Neuronal stem cell (in vitro differentiated cells): ENCODE measurements at regions not wholly inside any gene's neighbourhood (a gene's known extent, or its start where the extent isn't known, plus 50 kb on each side); places are given as distances from the start of the nearest gene placed in this dataset.

Source experiments
- DNase-seq: peaks from one replicate; pipeline ENCODE4 v3.0.0-alpha.2; 2013; ENCODE audit warnings: low spot score
- H2AFZ ChIP-seq: one replicate; pipeline ENCODE4 v1.6.1; 2013; ENCODE audit warnings: mild to moderate bottlenecking, low read length, inconsistent platforms
- H2AK5ac ChIP-seq: 2 replicates; pipeline ENCODE4 v1.6.1; 2013; ENCODE audit warnings: low read depth, mild to moderate bottlenecking, inconsistent platforms, low read length, moderate library complexity, mixed read lengths
- H2BK120ac ChIP-seq: 2 replicates; pipeline ENCODE4 v1.6.1; 2013; ENCODE audit warnings: low read depth, mild to moderate bottlenecking, inconsistent platforms, low read length, moderate library complexity, mixed read lengths
- H2BK12ac ChIP-seq: one replicate; pipeline ENCODE4 v1.6.1; 2013; ENCODE audit warnings: low read length, inconsistent platforms
- H2BK15ac ChIP-seq: 2 replicates; pipeline ENCODE4 v1.6.1; 2013; ENCODE audit warnings: mild to moderate bottlenecking, low read length, inconsistent platforms, mixed read lengths
- H2BK5ac ChIP-seq: one replicate; pipeline ENCODE4 v1.6.1; 2013; ENCODE audit warnings: inconsistent platforms, mild to moderate bottlenecking, low read length, moderate library complexity
- H3K14ac ChIP-seq: one replicate; pipeline ENCODE4 v1.6.1; 2013; ENCODE audit warnings: low read length, inconsistent platforms
- H3K18ac ChIP-seq: 2 replicates; pipeline ENCODE4 v1.6.1; 2013; ENCODE audit warnings: low read length, inconsistent platforms
- H3K23ac ChIP-seq: 2 replicates; pipeline ENCODE4 v1.6.1; 2013; ENCODE audit warnings: low read depth, mild to moderate bottlenecking, mixed read lengths, low read length, inconsistent platforms; ENCODE audit not compliant: poor library complexity
- H3K27ac ChIP-seq: replicated peaks from 3 replicates; pipeline ENCODE4 v1.5.1; 2013; ENCODE audit warnings: low read length, inconsistent platforms
- H3K27me3 ChIP-seq, 3 experiments: 2 replicates each; pipeline ENCODE4 v1.6.1; 2013; ENCODE audit warnings: low read length in 3 of 3, mild to moderate bottlenecking in 2 of 3, inconsistent platforms in 1 of 3, low read depth in 1 of 3, mixed read lengths in 1 of 3, moderate library complexity in 1 of 3; ENCODE audit not compliant: control insufficient read depth in 3 of 3, insufficient read depth in 3 of 3
- H3K36me3 ChIP-seq, 2 donors: replicated peaks in 1 of 2; 2 replicates each; pipeline ENCODE4 v1.6.1; 2013; ENCODE audit warnings: low read length in 2 of 2; ENCODE audit not compliant: control insufficient read depth in 2 of 2, insufficient read depth in 2 of 2
- H3K4ac ChIP-seq: 2 replicates; pipeline ENCODE4 v1.6.1; 2013; ENCODE audit warnings: inconsistent platforms, mild to moderate bottlenecking, low read length, moderate library complexity
- H3K4me1 ChIP-seq, 2 donors: 1 replicate in 1 of 2; 2 replicates in 1 of 2; pipeline ENCODE4 v1.6.1; 2013; ENCODE audit warnings: low read length in 2 of 2, low read depth in 1 of 2; ENCODE audit not compliant: control insufficient read depth in 2 of 2, insufficient read depth in 1 of 2
- H3K4me2 ChIP-seq: one replicate; pipeline ENCODE4 v1.6.1; 2013; ENCODE audit warnings: mild to moderate bottlenecking, low read length, inconsistent platforms; ENCODE audit not compliant: insufficient read depth, poor library complexity, severe bottlenecking
- H3K4me3 ChIP-seq, 2 donors: 2 replicates each; pipeline ENCODE4 v1.5.1; 2013; ENCODE audit warnings: low read length in 2 of 2, mild to moderate bottlenecking in 2 of 2, inconsistent platforms in 1 of 2, moderate library complexity in 1 of 2
- H3K79me1 ChIP-seq: one replicate; pipeline ENCODE4 v1.6.1; 2013; ENCODE audit warnings: low read depth, mild to moderate bottlenecking, inconsistent platforms, low read length, moderate library complexity
- H3K9ac ChIP-seq: one replicate; pipeline ENCODE4 v1.6.1; 2013; ENCODE audit warnings: mild to moderate bottlenecking, low read depth, low read length, inconsistent platforms; ENCODE audit not compliant: poor library complexity
- H3K9me3 ChIP-seq, 2 donors: replicated peaks in 1 of 2; 2 replicates each; pipeline versions ENCODE3 to v1.6.1; 2013; ENCODE audit warnings: low read length in 2 of 2, mild to moderate bottlenecking in 2 of 2, inconsistent platforms in 1 of 2, low read depth in 1 of 2, mixed read lengths in 1 of 2, moderate library complexity in 1 of 2; ENCODE audit not compliant: control insufficient read depth in 2 of 2, insufficient read depth in 1 of 2
- H4K8ac ChIP-seq: one replicate; pipeline ENCODE4 v1.6.1; 2013; ENCODE audit warnings: low read depth, mild to moderate bottlenecking, inconsistent platforms, low read length, moderate library complexity
- H4K91ac ChIP-seq: one replicate; pipeline ENCODE4 v1.6.1; 2013; ENCODE audit warnings: low read length, low read depth, mild to moderate bottlenecking, inconsistent platforms; ENCODE audit not compliant: poor library complexity
- WGBS, 2 donors: extraction: QIAGEN DNeasy Blood & Tissue Kit; methylation state at CpG; one replicate each; pipeline ENCODE4 v1.1.7; 2013; ENCODE audit warnings: missing lambda C conversion rate in 2 of 2, mixed read lengths in 1 of 2; ENCODE audit not compliant: insufficient read length in 2 of 2, insufficient replicate concordance in 1 of 2; ENCODE audit errors: extremely low coverage in 2 of 2; 5-methylcytosine and 5-hydroxymethylcytosine counted together

DNA sequence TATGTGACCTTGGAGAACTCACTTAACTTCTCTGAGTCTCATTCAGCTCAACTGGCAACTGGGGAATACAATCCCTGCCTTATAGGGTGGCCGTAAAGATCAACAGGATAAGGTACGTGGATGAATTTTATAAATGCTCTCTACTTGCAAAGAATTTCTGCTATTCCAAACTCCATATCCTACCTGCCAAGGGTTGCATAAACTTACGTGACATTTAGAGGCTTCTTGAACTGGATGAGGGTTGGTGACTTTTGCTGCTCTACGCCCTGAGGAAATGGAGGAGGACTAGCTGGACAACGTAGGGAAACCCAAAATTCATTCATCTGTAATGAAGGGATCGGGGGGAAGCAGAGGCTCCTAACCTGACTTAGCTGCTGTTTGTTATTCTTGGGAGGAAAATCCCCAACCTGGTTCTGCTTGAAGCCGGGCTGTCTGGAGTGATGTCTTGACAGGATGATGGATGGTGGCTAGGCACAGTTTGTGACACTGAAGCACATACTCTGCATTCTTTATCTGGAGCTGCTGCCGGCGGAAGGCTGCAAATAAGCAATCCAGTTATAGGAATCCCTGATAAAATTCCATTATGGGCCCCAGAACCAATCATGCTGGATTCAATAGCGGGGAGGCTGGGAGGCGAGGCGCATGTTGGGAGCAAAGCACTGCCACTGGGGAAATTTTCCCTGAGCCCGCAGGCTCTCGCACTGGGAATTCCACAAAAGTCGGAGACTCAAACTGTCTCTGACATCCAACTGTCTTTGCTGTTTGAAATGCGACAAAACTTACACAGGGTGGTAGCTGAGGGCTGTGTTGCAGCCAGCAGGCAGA is 94.7 kb upstream of the SDK2 start:
- Histone ChIP-seq H2AK5ac (no peak overlapping the region), H3K36me3 (no peaks in the 10 kb centered on the region), H2AFZ (no peak overlapping the region), H2BK12ac (no peak overlapping the region), H3K23ac (no peak overlapping the region), H2BK5ac (no peak overlapping the region), H3K27me3 (peaks cover 0 to 46% (median 0%) of the 10 kb centered on the region in 3 experiments), H3K4me2 (no peak overlapping the region), H4K8ac (no peak overlapping the region), H3K18ac (no peak overlapping the region), H3K27ac (no peak overlapping the region), H3K14ac (no peak overlapping the region), H2BK120ac (no peak overlapping the region), H3K4me1 (peaks cover 0 to 6% of the 10 kb centered on the region in 2 donors), H3K79me1 (no peaks in the 10 kb centered on the region), H3K4ac (no peak overlapping the region), H3K9ac (no peak overlapping the region), H4K91ac (no peak overlapping the region), H2BK15ac (no peak overlapping the region), H3K4me3 (no peak overlapping the region), H3K9me3 (peaks cover 0 to 2% of the 10 kb centered on the region in 2 donors)
- DNase-seq: no peak
- WGBS, 2 donors: no CpG with 5 or more reads among the region's 16 CpGs

GRCh38 chr17:73740370-73740769 is 96.1 kb upstream of the SDK2 start:
- Histone ChIP-seq H2BK120ac (no peak overlapping the region), H2AK5ac (no peak overlapping the region), H3K4me2 (no peak overlapping the region), H2BK5ac (no peak overlapping the region), H2AFZ (no peak overlapping the region), H2BK12ac (no peak overlapping the region), H3K27ac (no peak overlapping the region), H3K27me3 (peaks cover 0 to 54% (median 0%) of the 10 kb centered on the region in 3 experiments), H3K4ac (no peak overlapping the region), H4K91ac (no peak overlapping the region), H2BK15ac (peak overlapping the region; percentile 45), H3K4me1 (peaks cover 0 to 6% of the 10 kb centered on the region in 2 donors), H3K79me1 (no peaks in the 10 kb centered on the region), H3K4me3 (no peak overlapping the region), H3K14ac (no peak overlapping the region), H3K9ac (no peak overlapping the region), H3K36me3 (no peaks in the 10 kb centered on the region), H4K8ac (no peak overlapping the region), H3K9me3 (peaks cover 0 to 2% of the 10 kb centered on the region in 2 donors), H3K23ac (no peak overlapping the region), H3K18ac (no peak overlapping the region)
- no CpG with 5 or more reads among the region's 8 CpGs for WGBS, 2 donors
- DNase-seq: no peak

GRCh38 chr17:73742948-73743381 is 98.7 kb upstream of the SDK2 start:
- Histone ChIP-seq H2BK120ac (no peak overlapping the region), H3K4me1 (peaks cover 0 to 2% of the 10 kb centered on the region in 2 donors), H3K79me1 (no peaks in the 10 kb centered on the region), H2BK5ac (no peak overlapping the region), H3K18ac (peak overlapping the region; percentile 71), H3K4me2 (no peak overlapping the region), H4K8ac (no peak overlapping the region), H4K91ac (no peak overlapping the region), H3K9me3 (peaks cover 0 to 2% of the 10 kb centered on the region in 2 donors), H3K9ac (no peak overlapping the region), H3K4me3 (no peak overlapping the region), H2AFZ (no peak overlapping the region), H3K27me3 (peaks cover 0 to 50% (median 0%) of the 10 kb centered on the region in 3 experiments), H3K27ac (no peak overlapping the region), H2BK15ac (peak overlapping the region; percentile 18), H3K36me3 (no peaks in the 10 kb centered on the region), H3K4ac (no peak overlapping the region), H2BK12ac (no peak overlapping the region), H3K23ac (no peak overlapping the region), H2AK5ac (no peak overlapping the region), H3K14ac (no peak overlapping the region)
- WGBS, 2 donors: no CpG with 5 or more reads among the region's 17 CpGs
- no peak for DNase-seq

GRCh38 chr17:73743518-73744201 is 99.4 kb upstream of the SDK2 start:
- Histone ChIP-seq H3K9me3 (peaks cover 0 to 2% of the 10 kb centered on the region in 2 donors), H3K27me3 (peaks cover 0 to 43% (median 0%) of the 10 kb centered on the region in 3 experiments), H3K23ac (no peak overlapping the region), H3K18ac (peak overlapping the region; percentile 63), H2BK5ac (no peak overlapping the region), H3K27ac (no peak overlapping the region), H3K79me1 (no peaks in the 10 kb centered on the region), H3K4me3 (no peak overlapping the region), H3K9ac (no peak overlapping the region), H3K4me2 (no peak overlapping the region), H3K36me3 (no peaks in the 10 kb centered on the region), H2BK120ac (peak overlapping the region; percentile 9), H2BK15ac (peak overlapping the region; percentile 7), H4K91ac (no peak overlapping the region), H3K4me1 (peaks cover 0 to 2% of the 10 kb centered on the region in 2 donors), H2BK12ac (no peak overlapping the region), H2AK5ac (peak overlapping the region; percentile 13), H3K4ac (no peak overlapping the region), H3K14ac (no peak overlapping the region), H4K8ac (no peak overlapping the region), H2AFZ (no peak overlapping the region)
- no CpG with 5 or more reads among the region's 8 CpGs for WGBS, 2 donors
- no peak for DNase-seq
